Trophoblast cell (in vitro differentiated cells and primary cell): ENCODE measurements at regions not wholly inside any gene's neighbourhood (a gene's known extent, or its start where the extent isn't known, plus 50 kb on each side); places are given as distances from the start of the nearest gene placed in this dataset.
"Not testable (repeated sequence)": the region's sequence is repeated elsewhere in the genome, so short reads cannot be mapped to it uniquely, and the experiment has no call there.

Experiments used
- DNase-seq, 2 donors: peaks; one replicate each; pipeline ENCODE4 v3.0.0-alpha.2; 2016
- H2AFZ ChIP-seq: 2 replicates; pipeline ENCODE4 v1.6.1; 2013; ENCODE audit warnings: low read length, moderate library complexity, mild to moderate bottlenecking; ENCODE audit not compliant: insufficient read depth, poor library complexity
- H2AK5ac ChIP-seq: 2 replicates; pipeline ENCODE4 v1.6.1; 2013; ENCODE audit warnings: mild to moderate bottlenecking, low read length
- H2BK120ac ChIP-seq: 2 replicates; pipeline ENCODE4 v1.6.1; 2013; ENCODE audit warnings: low read length, mild to moderate bottlenecking, moderate library complexity; ENCODE audit not compliant: insufficient read depth, poor library complexity
- H2BK12ac ChIP-seq: 2 replicates; pipeline ENCODE4 v1.6.1; 2013; ENCODE audit warnings: mild to moderate bottlenecking, low read length, moderate library complexity
- H2BK5ac ChIP-seq: 2 replicates; pipeline ENCODE4 v1.6.1; 2013; ENCODE audit warnings: low read length, low read depth, moderate library complexity, mild to moderate bottlenecking; ENCODE audit not compliant: poor library complexity
- H3K14ac ChIP-seq: 2 replicates; pipeline ENCODE4 v1.6.1; 2013; ENCODE audit warnings: mild to moderate bottlenecking, low read length
- H3K18ac ChIP-seq: 2 replicates; pipeline ENCODE4 v1.6.1; 2013; ENCODE audit warnings: mild to moderate bottlenecking, low read length
- H3K23ac ChIP-seq: 2 replicates; pipeline ENCODE4 v1.6.1; 2013; ENCODE audit warnings: low read length
- H3K27ac ChIP-seq: 2 replicates; pipeline ENCODE4 v1.5.1; 2013; ENCODE audit warnings: low read depth, mild to moderate bottlenecking, inconsistent platforms, low read length, moderate library complexity
- H3K27me3 ChIP-seq: 2 replicates; pipeline ENCODE4 v1.6.1; 2013; ENCODE audit warnings: inconsistent platforms, mild to moderate bottlenecking, low read length, moderate library complexity; ENCODE audit not compliant: insufficient read depth
- H3K36me3 ChIP-seq, 2 experiments: 1 replicate in 1 of 2; 2 replicates in 1 of 2; pipeline ENCODE4 v1.6.1; 2013; ENCODE audit warnings: low read length in 2 of 2, mild to moderate bottlenecking in 2 of 2, moderate library complexity in 1 of 2; ENCODE audit not compliant: insufficient read depth in 2 of 2, control insufficient read depth in 1 of 2
- H3K4ac ChIP-seq: 2 replicates; pipeline ENCODE4 v1.6.1; 2013; ENCODE audit warnings: low read depth, mild to moderate bottlenecking, low read length, moderate library complexity
- H3K4me1 ChIP-seq, 2 experiments: 1 replicate in 1 of 2; 2 replicates in 1 of 2; pipeline ENCODE4 v1.6.1; 2013; ENCODE audit warnings: low read length in 2 of 2, mild to moderate bottlenecking in 2 of 2, moderate library complexity in 1 of 2; ENCODE audit not compliant: insufficient read depth in 2 of 2, control insufficient read depth in 1 of 2
- H3K4me2 ChIP-seq: 2 replicates; pipeline ENCODE4 v1.6.1; 2013; ENCODE audit warnings: inconsistent platforms, mild to moderate bottlenecking, low read length, moderate library complexity
- H3K4me3 ChIP-seq: 2 replicates; pipeline ENCODE4 v1.5.1; 2013; ENCODE audit warnings: mild to moderate bottlenecking, low read depth, low read length, inconsistent platforms
- H3K79me1 ChIP-seq: one replicate; pipeline ENCODE4 v1.6.1; 2013; ENCODE audit warnings: low read length
- H3K79me2 ChIP-seq: 2 replicates; pipeline ENCODE4 v1.6.1; 2013; ENCODE audit warnings: low read length, mild to moderate bottlenecking; ENCODE audit not compliant: control insufficient read depth, insufficient read depth, poor library complexity
- H3K9ac ChIP-seq: 2 replicates; pipeline ENCODE4 v1.6.1; 2013; ENCODE audit warnings: mild to moderate bottlenecking, low read length
- H3K9me3 ChIP-seq: 2 replicates; pipeline ENCODE4 v1.6.1; 2013; ENCODE audit warnings: low read depth, mild to moderate bottlenecking, control low read depth, inconsistent platforms, low read length; ENCODE audit not compliant: insufficient read depth
- H4K12ac ChIP-seq: 2 replicates; pipeline ENCODE4 v1.6.1; 2013; ENCODE audit warnings: low read depth, mild to moderate bottlenecking, low read length, moderate library complexity
- H4K8ac ChIP-seq: 2 replicates; pipeline ENCODE4 v1.6.1; 2013; ENCODE audit warnings: low read depth, mild to moderate bottlenecking, low read length, moderate library complexity
- H4K91ac ChIP-seq: one replicate; pipeline ENCODE4 v1.6.1; 2013; ENCODE audit warnings: low read depth, mild to moderate bottlenecking, low read length, moderate library complexity
- WGBS: extraction: QIAGEN DNeasy Blood & Tissue Kit; methylation state at CpG from one replicate; pipeline ENCODE4 v1.1.7; 2013; ENCODE audit warnings: missing lambda C conversion rate; ENCODE audit not compliant: insufficient read length, insufficient coverage; ENCODE audit errors: extremely low coverage; 5-methylcytosine and 5-hydroxymethylcytosine counted together

- Histone ChIP-seq H3K9ac (no peak overlapping the region), H3K18ac (no peak overlapping the region), H3K23ac (no peak overlapping the region), H3K27ac (no peak overlapping the region), H3K79me2 (no peaks in the 10 kb centered on the region), H3K4me2 (no peak overlapping the region), H2AFZ (no peak overlapping the region), H4K91ac (no peak overlapping the region), H4K12ac (no peak overlapping the region), H4K8ac (no peak overlapping the region), H2BK12ac (no peak overlapping the region), H3K4me1 (no peaks in the 10 kb centered on the region), H3K4ac (no peak overlapping the region), H3K14ac (no peak overlapping the region), H3K9me3 (no peaks in the 10 kb centered on the region), H2BK5ac (no peak overlapping the region), H3K36me3 (no peaks in the 10 kb centered on the region), H3K4me3 (no peak overlapping the region), H3K27me3 (no peaks in the 10 kb centered on the region), H2AK5ac (no peak overlapping the region), H2BK120ac (no peak overlapping the region), H3K79me1 (no peaks in the 10 kb centered on the region)
- DNase-seq = no peak
Observed at GRCh38 chrX:914206-914605, 283.6 kb downstream of the SHOX start.

GRCh38 chrX:912677-913076 is 282.1 kb downstream of the SHOX start:
- no peak overlapping the region for H3K14ac ChIP-seq
- WGBS = no CpG with 5 or more reads among the region's 11 CpGs
- H3K4me1 ChIP-seq = no peaks in the 10 kb centered on the region
- H3K27me3 ChIP-seq = no peaks in the 10 kb centered on the region
- no peak overlapping the region for H2AK5ac ChIP-seq
- no peaks in the 10 kb centered on the region for H3K79me2 ChIP-seq
- H3K4ac ChIP-seq = no peak overlapping the region
- DNase-seq = no peak
- H3K4me3 ChIP-seq = no peak overlapping the region
- H2BK5ac ChIP-seq = no peak overlapping the region
- H4K12ac ChIP-seq = no peak overlapping the region
- H3K9ac ChIP-seq = no peak overlapping the region
- no peaks in the 10 kb centered on the region for H3K36me3 ChIP-seq
- H3K9me3 ChIP-seq = no peaks in the 10 kb centered on the region
- H3K27ac ChIP-seq = no peak overlapping the region
- H3K79me1 ChIP-seq = no peaks in the 10 kb centered on the region
- H4K91ac ChIP-seq = no peak overlapping the region
- H3K23ac ChIP-seq = no peak overlapping the region
- no peak overlapping the region for H2BK120ac ChIP-seq
- H2AFZ ChIP-seq = no peak overlapping the region
- H4K8ac ChIP-seq = no peak overlapping the region
- no peak overlapping the region for H2BK12ac ChIP-seq
- no peak overlapping the region for H3K4me2 ChIP-seq
- H3K18ac ChIP-seq = no peak overlapping the region

- not testable (repeated sequence) for H3K36me3 ChIP-seq, H3K9me3 ChIP-seq, H3K14ac ChIP-seq, H2AFZ ChIP-seq, H4K8ac ChIP-seq, H2AK5ac ChIP-seq, H2BK120ac ChIP-seq, H3K23ac ChIP-seq, DNase-seq, H3K4me1 ChIP-seq, H3K4me2 ChIP-seq, H2BK12ac ChIP-seq, H3K4ac ChIP-seq, H2BK5ac ChIP-seq, H3K79me1 ChIP-seq, H3K27ac ChIP-seq, H4K12ac ChIP-seq, H3K4me3 ChIP-seq, H3K27me3 ChIP-seq, H3K9ac ChIP-seq, H4K91ac ChIP-seq, H3K79me2 ChIP-seq, H3K18ac ChIP-seq
- no CpG with 5 or more reads among the region's 2 CpGs for WGBS
Observed at GRCh38 chrX:909068-909467, 278.5 kb downstream of the SHOX start.

DNA sequence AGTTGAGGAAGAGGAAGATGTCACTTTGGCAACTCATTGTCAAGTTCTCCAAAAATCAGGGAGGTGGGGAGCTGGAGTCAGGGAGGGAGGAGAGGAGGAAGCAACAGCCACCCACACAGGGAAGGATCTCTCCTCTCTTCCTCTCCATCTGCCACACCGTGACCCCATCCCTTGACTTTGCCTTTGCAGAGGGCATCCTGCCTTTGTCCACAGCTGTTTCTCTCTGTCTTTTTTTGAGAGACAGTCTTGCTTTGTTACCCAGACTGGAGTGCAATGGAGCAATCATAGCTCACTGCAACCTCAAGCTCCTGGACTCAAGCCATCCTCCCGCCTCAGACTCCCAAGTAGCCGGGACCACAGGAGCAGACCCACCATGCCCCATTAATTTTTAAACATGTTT is 276.0 kb downstream of the SHOX start:
- Histone ChIP-seq H4K8ac (no peak overlapping the region), H2AFZ (no peak overlapping the region), H2BK120ac (no peak overlapping the region), H3K9ac (no peak overlapping the region), H2BK12ac (no peak overlapping the region), H4K12ac (no peak overlapping the region), H4K91ac (no peak overlapping the region), H3K4ac (no peak overlapping the region), H3K4me1 (no peaks in the 10 kb centered on the region), H3K14ac (no peak overlapping the region), H3K23ac (no peak overlapping the region), H3K79me2 (no peaks in the 10 kb centered on the region), H3K27ac (no peak overlapping the region), H3K18ac (no peak overlapping the region), H3K79me1 (no peaks in the 10 kb centered on the region), H3K4me3 (no peak overlapping the region), H2BK5ac (no peak overlapping the region), H3K9me3 (no peaks in the 10 kb centered on the region), H3K27me3 (no peaks in the 10 kb centered on the region), H3K36me3 (no peaks in the 10 kb centered on the region), H2AK5ac (no peak overlapping the region), H3K4me2 (no peak overlapping the region)
- no peak for DNase-seq
- WGBS = no CpG with 5 or more reads among the region's 3 CpGs
